GM19035 (cell line): ENCODE measurements at regions not wholly inside any gene's neighbourhood (a gene's known extent, or its start where the extent isn't known, plus 50 kb on each side); places are given as distances from the start of the nearest gene placed in this dataset.

Experiments
- ATAC-seq: cut with Tn5 transposase; IDR thresholded peaks from one replicate; pipeline ENCODE4 v1.9.1; 2021; ENCODE audit not compliant: unreplicated experiment

DNA sequence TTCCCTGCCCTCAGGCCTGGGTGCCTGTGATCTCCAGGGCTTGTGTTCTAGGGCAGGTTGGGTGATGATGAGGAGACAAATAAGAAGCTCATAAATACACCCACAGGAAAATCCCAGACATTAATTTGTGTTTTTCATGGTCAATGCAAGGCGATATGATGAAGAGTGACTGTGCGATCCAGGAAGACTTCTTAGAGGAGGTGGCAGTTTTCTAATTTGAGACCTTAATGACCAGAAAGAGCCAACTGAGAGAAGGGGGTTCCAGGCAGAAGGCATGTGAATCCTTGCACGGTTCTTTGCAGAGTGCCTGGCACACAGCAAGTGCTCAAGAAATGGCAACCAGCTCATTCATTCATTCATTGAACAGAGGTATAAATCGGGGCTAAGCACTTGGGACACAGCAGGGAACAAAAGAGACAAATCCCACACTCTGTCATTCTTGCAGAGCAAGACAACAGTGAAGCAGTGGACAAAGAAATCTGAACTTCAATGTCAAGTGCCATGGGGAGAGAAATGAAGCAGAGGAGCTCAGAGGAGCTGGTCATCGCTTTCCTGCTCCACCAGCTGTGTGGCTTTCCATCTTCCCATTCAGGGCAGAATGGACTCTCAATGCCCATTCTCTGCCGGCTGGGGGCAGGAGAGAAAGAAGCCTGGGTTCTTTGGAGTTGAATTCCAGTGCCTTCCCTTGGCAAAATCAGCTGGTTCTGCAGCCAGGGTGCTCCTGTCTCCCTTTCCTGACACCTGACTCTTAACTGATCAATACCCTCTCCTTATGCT, 128.3 kb downstream of the AACS start:
- no peak for ATAC-seq

DNA sequence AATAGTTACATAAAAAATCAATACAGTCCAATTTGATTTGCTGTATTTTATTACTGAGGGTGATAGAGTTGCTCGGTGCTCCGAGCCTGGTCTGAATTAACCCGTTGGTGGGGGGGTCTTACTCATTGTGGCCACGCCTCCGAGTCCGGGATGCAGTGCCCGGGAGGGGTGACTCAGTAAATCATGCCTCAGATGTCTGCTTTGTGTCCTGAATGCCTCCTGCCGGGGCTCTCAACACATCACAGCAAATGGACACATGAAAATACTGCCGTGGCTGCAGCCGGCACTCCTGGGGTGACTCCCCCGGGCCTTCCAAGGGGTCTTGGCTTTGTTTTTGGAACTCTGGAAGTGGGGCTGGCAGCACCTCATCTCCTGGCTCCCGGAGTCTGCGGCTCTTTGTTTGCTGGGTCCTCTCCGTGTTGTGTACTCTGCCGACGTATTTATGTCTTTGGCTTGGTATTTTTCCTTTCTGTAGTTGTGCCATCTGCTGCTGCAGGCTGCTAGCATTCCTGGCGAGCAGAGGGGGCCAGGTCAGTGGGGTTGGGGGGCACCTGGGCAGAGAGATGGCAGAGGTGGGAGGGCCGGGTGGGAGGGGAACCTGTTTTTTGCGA, 129.0 kb downstream of the AACS start:
- ATAC-seq = no peak

DNA sequence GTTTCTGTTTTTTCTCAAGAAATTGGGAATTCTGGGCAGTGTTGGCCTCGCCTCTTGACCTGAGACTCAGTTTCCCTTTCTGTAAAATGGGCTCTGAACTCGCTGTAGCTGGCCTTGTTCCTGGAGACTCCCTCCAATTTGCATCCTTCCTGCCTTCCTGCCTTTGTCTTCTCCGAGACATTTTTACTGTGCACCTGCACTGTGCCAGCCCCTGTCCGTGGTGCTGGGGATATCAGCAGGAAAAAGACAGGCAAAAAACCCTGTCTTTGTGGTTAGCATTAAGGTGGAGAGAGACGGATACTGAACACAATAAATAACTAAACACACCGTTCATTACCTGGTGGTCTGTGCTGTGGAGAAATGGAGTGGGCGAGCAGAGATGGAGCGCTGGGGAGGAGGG, 129.8 kb downstream of the AACS start:
- no peak for ATAC-seq

DNA sequence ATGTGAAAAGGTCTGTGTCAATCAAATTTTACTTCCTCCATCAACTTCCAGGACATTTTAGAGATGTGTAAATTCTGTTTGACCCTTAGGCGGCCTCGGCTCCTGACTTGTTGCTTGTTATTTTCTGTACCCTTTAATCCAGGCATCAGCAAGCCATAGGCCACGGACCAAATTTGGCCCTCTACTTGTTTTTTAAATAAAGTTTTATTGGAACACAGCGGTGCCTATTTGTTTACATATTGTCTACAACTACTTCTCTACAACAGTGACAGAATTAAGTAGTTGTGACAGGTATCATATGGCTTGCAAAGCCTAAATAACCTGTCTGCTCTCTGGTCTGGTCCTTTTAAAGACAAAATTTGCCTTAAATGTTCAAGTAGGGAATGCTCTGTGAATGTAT, 132.1 kb downstream of the AACS start:
- no peak for ATAC-seq

DNA sequence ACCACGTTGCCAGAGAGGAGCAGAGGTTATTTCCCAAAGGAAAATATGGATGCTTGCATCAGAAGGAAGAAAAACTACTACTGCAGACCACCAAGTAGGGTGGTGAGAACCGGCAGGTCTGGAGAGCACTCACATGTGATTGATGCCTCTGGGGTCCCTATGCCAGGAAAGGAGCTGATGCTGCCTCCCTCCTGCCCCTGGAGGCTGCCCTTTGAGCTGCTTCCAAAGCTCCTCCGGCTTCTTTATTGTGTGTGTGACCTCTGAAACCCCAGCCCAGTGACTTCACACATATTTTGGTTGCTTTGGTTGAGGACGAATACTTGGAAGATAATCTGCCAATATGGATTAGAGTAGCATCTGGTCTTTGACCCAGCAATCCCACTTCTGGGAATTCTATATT, 133.4 kb downstream of the AACS start:
- ATAC-seq = no peak

DNA sequence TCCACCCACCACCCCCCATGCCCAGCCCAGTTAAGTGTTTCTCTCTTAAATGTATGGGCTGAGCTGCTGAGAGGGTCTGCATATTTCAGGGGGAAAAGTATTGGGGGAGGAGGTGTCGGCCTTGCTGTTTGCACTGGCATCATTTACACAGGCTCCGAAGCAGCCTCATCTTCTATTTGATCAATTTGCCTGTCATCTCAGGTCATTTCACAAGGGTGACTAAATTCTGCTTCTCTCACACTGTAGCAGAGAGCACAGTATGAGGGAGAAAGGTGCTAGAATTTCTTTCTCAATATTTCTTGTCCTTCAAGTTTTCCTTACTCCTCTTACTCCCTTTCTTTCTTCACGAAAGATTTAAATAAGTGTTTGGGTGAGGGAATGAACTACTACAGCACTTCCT, 135.9 kb downstream of the AACS start:
- ATAC-seq = no peak

DNA sequence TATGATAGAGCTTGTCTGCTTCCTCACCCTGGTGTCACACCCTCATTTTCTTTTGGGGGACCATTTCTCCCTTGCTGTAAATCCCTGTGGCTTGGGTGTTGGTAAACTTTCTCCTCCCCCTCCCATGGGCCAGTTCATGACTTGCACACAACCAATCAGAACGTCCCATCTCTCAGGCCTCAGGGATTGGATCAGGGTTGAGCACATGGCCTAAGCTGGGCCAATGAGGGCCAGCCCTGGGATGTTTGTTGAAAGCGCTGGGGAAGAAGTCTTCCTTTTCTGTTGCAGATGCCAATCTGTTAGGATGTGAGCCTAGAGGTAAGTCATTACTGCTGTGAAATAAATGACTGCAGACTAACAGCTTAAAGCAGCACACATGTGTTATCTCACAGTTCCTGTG, 136.7 kb downstream of the AACS start:
- ATAC-seq = no peak

DNA sequence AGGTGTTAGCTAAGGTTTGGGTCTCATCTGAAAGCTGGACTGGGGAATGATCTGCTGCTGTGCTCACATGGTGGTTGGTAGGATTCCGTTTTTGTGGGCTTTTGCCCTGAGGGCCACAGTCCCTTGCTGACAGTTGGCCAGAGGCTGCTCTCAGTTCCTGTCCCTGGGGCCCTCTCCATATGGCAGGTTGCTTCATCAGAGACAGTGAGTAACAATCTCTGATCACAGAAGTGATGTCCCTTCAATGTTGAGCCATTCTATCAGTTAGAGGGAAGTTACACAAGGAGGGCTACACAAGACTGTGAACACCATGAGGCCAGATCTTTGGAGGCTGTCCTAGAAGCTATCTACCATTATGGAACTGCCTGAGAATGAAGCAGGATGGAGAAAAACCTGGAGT, 137.2 kb downstream of the AACS start:
- no peak for ATAC-seq

DNA sequence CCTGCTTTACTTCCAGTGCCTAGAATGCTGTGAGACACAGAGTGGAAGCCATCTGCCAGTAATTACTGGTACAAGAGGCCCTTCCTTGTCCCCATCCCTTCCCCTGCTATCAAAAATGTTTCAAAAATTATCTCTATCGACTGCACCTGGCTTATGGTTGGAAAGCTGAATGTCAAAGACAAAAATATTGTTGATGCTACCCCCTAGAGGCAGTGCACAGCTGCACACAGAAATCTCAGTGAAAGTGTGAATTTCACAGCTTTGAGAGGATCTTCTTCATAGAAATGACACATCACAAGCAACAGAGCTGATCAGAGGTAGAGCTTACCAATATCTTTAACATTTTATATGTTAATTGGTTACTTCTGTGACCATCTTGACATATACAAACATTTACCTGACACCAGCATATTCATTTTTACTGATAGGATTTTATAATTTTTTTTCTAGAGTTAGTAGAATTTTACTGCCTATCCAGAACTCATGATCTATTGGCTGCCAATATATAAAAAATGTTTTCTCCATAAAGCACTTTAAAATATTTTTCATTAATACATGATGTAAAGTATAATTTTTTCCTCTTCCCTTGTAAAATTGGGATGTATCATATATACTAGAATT, 138.0 kb downstream of the AACS start:
- no peak for ATAC-seq

DNA sequence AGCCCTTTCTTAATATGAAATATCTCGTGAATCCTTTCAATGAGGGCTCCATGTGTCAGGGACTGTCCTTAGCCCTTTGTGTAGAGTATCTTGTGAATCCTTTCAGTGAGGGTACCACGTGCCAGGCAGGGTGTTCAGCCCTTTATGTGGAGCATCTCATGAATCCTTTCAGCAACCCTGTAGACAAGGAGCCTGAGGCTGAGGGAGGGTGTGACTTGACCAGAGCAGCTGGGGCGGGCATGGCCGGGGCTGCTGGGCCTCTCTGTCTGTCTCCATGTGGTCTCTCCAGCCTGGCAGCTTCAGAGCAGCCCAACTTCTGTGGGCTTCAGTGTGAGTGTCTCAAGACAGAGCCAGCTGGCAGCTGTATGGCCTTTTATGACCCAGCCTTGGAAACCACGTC, 140.2 kb downstream of the AACS start:
- no peak for ATAC-seq

DNA sequence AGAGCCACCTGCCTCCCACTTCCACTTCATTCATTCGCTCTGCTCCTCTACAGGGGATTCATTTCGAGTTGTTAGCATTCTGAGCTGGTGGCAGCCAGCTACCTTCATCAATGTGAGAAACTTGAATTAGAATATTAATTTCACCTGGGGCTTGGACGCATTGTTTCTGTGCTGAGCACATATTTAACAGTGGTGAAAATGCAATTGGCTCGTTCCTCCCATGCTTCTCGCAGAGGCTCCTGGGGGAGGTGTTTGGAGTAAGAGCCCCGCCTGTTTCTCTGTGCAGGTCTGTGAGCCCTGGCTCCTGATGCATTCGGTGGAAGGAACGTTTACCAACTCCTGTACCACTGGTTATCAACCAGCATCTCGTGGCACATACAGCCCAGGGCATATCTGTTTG, 141.5 kb downstream of the AACS start:
- ATAC-seq = no peak

DNA sequence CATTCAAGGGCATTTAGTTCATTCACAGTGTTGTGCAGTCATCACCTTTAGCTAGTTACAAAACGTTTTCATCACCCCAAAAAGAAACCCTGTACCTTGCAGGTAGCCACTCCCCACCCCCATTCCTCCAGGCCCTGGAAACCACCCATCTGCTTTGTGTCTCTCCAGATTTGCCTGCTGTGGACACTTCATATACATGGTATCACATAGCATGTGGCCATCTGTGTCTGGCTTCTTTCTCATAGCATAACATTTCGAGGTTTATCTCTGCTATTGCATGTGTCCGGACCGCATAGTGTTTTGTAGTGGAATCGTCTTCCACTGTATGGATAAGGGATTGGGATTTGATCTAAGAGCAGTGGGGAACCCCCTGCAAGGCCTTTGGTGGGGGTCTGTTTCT, 143.1 kb downstream of the AACS start:
- no peak for ATAC-seq

DNA sequence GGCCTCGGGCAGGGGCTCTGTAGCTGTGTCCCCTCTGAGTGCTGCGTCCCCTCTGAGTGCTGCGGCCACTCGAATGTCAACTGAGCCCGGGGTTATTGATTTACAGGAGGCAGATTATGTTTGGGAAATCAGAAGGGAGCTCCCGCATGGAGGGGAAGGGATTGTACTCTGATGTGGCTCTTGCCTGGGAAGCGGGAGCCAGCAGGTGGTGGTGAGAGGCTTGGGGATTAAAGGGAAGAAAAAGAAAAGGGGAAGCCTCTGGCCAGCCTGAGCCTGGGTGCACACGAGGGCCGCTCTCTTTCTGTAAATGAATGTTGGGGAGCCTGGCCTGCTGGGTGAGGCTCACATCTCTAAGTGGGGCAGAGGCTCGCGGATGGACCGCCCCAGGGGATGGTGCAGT, 143.7 kb downstream of the AACS start:
- no peak for ATAC-seq

DNA sequence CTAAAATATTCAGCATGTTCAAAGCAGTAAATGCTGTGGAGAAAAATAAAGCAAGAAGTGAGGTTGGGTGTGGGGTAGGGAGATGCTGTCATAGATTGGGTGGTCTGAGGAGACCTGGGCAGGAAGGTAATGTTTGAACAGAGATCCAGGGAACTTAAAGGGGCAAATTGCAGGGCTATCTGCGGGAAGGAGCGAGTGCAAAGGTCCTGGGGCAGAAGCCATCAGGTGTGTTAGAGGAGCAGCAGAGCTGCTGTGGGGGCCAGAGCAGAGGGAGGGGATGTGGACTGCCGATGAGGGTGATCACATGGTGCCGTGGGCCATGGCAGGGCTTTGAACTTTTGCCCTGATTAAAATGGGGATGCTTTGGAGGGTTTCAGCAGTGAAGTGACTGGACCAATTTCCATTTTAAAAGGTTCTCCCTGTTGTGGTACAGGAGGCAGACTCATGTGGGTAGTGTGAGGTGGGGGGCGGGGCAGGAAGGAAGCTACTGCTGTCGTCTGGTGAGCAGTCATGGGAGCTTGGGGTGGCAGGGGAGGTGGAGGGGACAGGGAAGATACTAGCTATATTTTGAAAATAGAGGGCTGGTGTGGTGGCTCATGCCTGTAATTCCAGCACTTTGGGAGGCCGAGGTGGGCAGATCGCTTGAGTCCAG, 145.0 kb downstream of the AACS start:
- no peak for ATAC-seq

DNA sequence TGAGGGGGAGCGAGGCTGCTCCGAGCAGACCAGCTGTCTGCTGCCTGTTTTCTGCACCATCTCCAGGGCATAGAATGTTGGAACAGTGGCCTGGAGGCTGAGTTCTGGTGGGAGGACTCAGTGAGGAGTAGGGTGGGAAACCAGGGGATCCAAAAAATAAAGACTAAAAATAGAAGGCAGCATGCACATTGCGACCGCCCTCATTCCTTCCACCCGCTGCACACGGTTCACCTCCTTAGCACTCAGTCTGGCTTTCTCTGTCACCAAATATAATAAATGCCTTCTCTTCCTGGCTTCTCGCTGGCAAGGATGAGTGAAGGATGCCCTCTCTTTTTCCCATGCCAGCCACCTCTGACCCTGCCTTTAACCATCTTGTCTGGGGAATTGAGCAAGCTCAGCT, 146.2 kb downstream of the AACS start:
- ATAC-seq = no peak

DNA sequence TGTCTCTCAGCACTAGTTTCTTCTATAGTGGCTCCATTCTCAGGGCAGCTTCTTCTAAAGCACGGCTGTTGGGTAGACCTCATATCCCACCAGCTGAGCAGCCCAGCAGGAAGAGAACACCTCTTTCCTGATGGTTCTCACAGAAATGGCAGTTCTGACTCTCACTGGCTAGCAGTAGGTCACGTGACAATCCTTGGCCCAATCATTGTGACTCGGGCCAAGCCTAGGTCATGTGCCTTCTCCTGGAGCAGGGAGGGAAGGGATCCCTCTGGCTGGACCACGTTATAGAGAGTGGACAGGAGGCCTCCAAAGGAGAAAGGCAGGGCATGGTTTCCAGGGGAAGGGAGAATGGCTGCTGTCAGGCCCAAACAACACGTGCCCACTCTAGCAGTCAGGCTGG, 149.1 kb downstream of the AACS start:
- no peak for ATAC-seq

DNA sequence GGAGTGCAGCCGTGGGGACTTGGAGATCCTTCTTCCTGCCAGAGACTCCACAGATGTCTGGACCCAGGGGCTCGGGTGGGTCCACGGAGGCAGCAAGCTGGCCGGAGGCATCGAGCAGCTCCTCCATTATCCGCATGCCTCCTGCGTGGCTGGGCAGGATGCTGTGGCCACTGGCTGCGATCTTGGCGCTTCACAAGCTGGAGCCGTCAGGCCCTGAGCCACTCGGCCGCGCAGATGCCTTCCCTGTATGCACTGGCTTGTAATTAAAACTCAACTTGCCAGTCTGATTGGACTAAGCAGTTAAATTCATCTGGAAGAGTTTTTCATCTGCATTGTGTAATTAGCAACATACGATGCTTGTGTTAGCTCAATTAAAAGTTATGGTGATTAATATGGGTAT, 151.5 kb downstream of the AACS start:
- ATAC-seq = no peak

DNA sequence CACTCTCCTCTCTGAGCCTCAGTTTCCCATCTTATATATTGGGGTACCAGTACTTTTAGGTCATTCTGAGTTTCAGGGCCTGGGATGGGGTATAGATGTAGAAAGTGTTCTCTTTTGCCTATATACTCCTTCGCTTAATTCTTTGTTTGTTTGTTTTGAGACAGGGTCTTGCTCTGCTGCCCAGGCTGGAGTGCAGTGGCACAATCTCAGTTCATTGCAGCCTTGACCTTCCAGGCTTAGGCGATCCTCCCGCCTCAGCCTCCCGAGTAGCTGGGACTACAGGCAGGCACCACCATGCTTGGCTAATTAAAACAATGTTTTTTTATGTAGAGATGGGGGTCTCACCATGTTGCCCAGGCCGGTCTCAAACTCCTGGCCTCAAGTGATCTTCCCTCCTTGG, 152.1 kb downstream of the AACS start:
- no peak for ATAC-seq

DNA sequence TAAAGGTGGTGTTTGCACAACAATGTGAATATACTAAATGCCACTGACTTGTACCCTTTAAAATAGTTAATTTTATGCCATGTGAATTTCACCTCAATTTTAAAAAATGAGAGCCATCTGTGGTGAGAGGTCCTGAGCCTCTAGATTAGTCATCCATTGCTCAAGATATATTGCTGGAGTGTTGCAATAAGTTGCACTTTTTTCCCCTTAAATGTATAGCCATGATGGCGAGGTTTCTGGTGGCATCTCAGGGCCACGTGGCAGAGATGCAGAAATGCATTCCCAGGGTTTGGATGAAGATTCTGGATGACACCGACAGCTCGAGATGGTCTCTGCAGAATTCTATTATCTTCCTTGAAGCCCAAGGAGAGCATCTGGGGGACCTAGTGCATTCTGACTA, 153.7 kb downstream of the AACS start:
- ATAC-seq = no peak

DNA sequence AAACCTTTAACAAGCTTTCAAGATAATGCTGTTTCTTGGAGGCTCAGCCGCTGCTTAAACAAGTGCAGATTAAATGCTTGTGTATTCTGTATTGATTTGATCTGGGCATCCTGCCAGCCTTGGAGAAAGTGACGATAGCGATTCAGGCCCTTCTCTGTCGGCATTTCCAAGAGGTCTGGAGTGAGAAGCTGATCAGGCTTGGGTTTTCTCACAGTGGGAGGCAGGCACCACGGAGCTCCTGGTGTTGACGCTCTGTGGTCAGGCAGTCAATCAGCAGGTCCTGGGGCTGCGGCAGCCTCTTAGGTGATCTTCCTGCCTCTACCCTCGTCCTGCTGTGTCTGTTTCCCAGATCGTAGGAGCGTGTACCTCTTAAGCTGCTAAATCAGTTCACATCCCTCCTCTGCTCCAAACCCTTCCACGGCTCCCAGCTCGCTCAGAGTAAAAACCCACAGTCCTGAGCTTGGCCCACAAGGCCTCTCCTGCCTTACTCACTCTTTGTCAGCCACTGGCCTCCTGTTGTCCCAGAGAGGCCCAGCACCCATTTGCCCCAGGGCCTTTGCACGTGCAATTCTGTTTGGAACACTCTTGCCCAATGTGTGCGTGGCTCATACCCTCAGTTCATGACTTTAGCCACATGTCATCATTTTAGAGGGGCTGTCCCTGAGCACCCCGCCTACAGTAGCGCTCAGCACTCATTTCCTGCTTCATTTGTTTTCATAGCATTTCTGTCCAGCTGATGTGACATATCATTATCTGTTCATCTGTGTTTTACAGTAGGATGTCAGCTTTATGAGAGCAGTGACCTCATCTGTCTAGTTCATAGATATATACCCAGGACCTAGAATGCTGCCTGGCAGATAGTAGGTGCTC, 155.4 kb downstream of the AACS start:
- ATAC-seq = no peak

DNA sequence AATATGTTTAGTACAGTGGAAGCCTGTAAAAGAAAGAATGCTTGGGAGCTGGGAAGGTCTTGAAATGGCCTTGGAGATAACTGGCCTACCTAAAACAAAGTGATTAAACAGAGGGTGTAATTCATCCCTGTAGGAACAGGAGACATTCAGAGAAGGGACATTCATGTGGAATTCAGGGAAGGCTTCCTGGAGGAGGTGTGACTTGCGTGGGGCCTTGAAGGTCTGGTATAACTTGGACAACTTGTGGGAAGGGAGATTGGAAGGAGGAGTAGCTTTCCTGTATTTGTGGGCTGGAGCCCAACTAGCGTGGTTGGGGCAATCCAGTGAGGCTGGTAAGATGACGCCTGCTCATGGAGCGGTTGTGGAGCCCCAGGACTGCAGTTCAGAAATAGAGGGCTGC, 156.4 kb downstream of the AACS start:
- ATAC-seq = no peak
